ENCODE measurements at regions not wholly inside any gene's neighbourhood (a gene's known extent, or its start where the extent isn't known, plus 50 kb on each side); places are given as distances from the start of the nearest gene placed in this dataset.
"Not testable (repeated sequence)": the region's sequence is repeated elsewhere in the genome, so short reads cannot be mapped to it uniquely, and the experiment has no call there.

GRCh38 chr10:35992107-35992506 is 350.0 kb upstream of the FZD8 start:
- H3K27me3 Mint-ChIP-seq (ENCODE audit: low read depth): no peaks in the 10 kb centered on the region
- no peak for DNase-seq (ENCODE audit: low read depth, low spot score)
- no peak for TF ChIP-seq CTCF (conservative IDR thresholded peaks at IDR 0.05)
- peaks cover 27% of the 10 kb centered on the region for H3K4me1 Mint-ChIP-seq
- H3K4me3 Mint-ChIP-seq: no peak overlapping the region
- H3K9me3 Mint-ChIP-seq: peaks cover 2% of the 10 kb centered on the region
- no peaks in the 10 kb centered on the region for H3K36me3 Mint-ChIP-seq (ENCODE audit: low read depth)
- no peak overlapping the region for H3K27ac Mint-ChIP-seq (ENCODE audit: unreplicated experiment)

DNA sequence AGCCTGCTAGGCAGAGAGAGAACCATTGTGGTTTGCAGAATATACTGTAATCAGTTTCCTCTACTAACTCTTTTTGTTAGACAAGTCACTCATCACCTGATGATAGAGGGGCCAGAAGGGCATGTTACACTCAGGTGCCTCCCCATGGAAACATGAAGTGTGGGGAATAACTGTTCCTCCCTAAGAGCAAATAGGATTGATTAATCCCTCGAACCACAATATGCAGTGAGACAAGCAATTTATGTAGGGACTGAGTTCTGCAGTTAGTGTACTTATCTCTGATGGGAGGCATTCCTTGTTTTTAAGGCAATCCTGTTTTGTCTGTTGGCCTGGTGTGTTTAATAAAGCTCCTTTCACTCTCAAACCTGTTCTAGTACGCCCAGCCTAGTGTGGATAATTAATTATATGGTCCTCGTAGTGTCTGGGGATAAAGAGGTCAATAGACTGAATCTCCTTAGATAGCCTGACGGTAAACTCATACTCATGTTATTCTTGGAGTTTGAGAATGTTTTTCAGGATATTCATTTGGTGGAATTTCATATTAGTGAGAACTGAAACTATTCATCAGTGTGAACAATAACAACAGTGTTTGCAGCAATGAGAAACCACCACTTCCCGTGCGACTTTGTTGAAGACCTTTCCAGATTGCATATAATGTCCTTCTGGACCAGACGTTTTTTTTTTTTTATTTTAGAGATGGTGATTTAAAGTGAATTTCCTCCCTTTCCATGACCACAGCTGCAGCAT is 344.8 kb upstream of the FZD8 start:
- H3K4me3 Mint-ChIP-seq: no peak overlapping the region
- H3K27me3 Mint-ChIP-seq (ENCODE audit: low read depth): no peaks in the 10 kb centered on the region
- peaks cover 2% of the 10 kb centered on the region for H3K9me3 Mint-ChIP-seq
- no peak for TF ChIP-seq CTCF (conservative IDR thresholded peaks at IDR 0.05)
- no peak for DNase-seq (ENCODE audit: low read depth, low spot score)
- no peaks in the 10 kb centered on the region for H3K36me3 Mint-ChIP-seq (ENCODE audit: low read depth)
- H3K4me1 Mint-ChIP-seq: peaks cover 24% of the 10 kb centered on the region
- no peak overlapping the region for H3K27ac Mint-ChIP-seq (ENCODE audit: unreplicated experiment)

GRCh38 chr10:35979116-35979515 is 337.0 kb upstream of the FZD8 start:
- no peak overlapping the region for H3K4me3 Mint-ChIP-seq
- no peaks in the 10 kb centered on the region for H3K36me3 Mint-ChIP-seq (ENCODE audit: low read depth)
- no peak overlapping the region for H3K27ac Mint-ChIP-seq (ENCODE audit: unreplicated experiment)
- H3K9me3 Mint-ChIP-seq: peaks cover 2% of the 10 kb centered on the region
- no peak for TF ChIP-seq CTCF (conservative IDR thresholded peaks at IDR 0.05)
- H3K27me3 Mint-ChIP-seq (ENCODE audit: low read depth): peaks cover 22% of the 10 kb centered on the region
- no peak for DNase-seq (ENCODE audit: low read depth, low spot score)
- H3K4me1 Mint-ChIP-seq: no peaks in the 10 kb centered on the region

DNA sequence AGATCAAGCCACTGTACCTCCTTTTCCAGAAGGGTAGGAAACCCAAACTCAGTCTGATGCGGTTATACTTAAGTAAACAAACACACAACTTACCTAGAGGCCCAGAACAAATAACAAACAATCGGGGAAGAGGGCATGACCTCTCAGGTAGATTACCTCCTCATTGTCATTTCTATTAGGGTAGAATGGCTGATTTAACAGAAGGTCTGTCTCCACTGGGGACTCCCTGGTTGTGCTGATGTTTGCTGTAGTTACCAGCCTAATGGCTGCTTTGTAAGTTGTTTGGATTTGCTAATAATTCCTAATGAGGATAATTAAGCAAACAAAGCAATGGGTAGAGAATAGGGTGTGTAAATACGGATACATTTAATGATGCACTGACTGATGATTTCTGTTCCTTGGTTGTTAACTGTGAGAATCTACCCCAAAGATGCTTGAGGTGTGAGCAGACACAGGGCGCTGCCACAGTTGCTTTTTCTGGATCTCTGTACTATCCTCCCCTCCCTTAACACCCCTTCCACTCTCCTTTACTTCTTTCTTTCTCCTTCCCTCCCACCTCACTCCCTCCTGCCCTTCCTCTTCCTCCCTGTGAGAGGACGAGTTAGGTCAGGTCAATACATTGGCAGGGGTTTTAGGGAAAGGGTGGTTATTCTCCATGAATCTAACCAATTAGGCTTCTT is 332.0 kb upstream of the FZD8 start:
- not testable (repeated sequence) for H3K4me3 Mint-ChIP-seq; H3K27ac Mint-ChIP-seq (ENCODE audit: unreplicated experiment); H3K4me1 Mint-ChIP-seq; DNase-seq (ENCODE audit: low read depth, low spot score); H3K36me3 Mint-ChIP-seq (ENCODE audit: low read depth); H3K9me3 Mint-ChIP-seq
- peaks cover 32% of the 10 kb centered on the region for H3K27me3 Mint-ChIP-seq (ENCODE audit: low read depth)

DNA sequence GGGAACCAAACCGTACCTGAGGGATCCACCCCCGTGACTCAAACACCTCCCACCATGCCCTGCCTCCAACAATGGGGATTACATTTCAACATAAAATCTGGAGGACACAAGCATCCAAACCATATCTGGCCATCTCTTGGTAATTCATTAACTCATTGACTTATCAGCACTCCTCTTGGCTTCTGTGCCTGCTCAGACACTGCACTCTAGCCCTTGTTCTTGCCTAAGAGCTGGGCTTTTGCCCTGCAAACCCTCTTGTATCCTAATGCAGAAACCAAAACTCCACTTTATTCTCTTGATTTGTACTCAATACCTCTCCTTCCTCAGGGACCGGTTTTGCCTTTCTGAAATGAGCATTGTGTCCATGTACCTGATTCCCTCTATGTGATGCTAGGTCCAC is 330.2 kb upstream of the FZD8 start:
- peaks cover 6% of the 10 kb centered on the region for H3K9me3 Mint-ChIP-seq
- no peak overlapping the region for H3K27ac Mint-ChIP-seq (ENCODE audit: unreplicated experiment)
- H3K4me3 Mint-ChIP-seq: no peak overlapping the region
- H3K27me3 Mint-ChIP-seq (ENCODE audit: low read depth): peaks cover 31% of the 10 kb centered on the region
- H3K36me3 Mint-ChIP-seq (ENCODE audit: low read depth): no peaks in the 10 kb centered on the region
- H3K4me1 Mint-ChIP-seq: no peaks in the 10 kb centered on the region
- DNase-seq (ENCODE audit: low read depth, low spot score): no peak
- no peak for TF ChIP-seq CTCF (conservative IDR thresholded peaks at IDR 0.05)

DNA sequence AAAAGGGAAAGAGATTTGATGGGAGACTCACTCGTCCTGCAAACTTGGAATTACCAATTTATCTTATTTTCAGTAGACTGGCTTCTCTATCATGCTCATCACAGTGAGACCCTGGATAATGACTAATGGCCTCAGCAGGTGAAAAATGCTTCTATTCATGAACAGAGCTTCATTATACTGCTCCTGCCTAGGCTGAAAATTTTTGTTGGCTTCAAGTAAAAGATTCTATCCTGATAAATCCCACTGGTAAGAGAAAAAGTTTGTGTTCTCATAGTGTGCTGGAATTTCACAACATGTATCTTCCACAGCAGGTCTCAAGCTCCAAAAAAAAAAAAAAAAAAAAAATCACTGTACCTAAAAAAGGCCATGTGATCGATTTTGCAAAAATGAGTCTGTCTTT is 329.3 kb upstream of the FZD8 start:
- H3K27me3 Mint-ChIP-seq (ENCODE audit: low read depth): peaks cover 30% of the 10 kb centered on the region
- H3K27ac Mint-ChIP-seq (ENCODE audit: unreplicated experiment): no peak overlapping the region
- no peaks in the 10 kb centered on the region for H3K4me1 Mint-ChIP-seq
- peaks cover 6% of the 10 kb centered on the region for H3K9me3 Mint-ChIP-seq
- no peaks in the 10 kb centered on the region for H3K36me3 Mint-ChIP-seq (ENCODE audit: low read depth)
- TF ChIP-seq CTCF (conservative IDR thresholded peaks at IDR 0.05): no peak
- no peak overlapping the region for H3K4me3 Mint-ChIP-seq
- no peak for DNase-seq (ENCODE audit: low read depth, low spot score)

Data from neural crest cell (in vitro differentiated cells).